ENCODE measurements at regions not wholly inside any gene's neighbourhood (a gene's known extent, or its start where the extent isn't known, plus 50 kb on each side); places are given as distances from the start of the nearest gene placed in this dataset.

DNA sequence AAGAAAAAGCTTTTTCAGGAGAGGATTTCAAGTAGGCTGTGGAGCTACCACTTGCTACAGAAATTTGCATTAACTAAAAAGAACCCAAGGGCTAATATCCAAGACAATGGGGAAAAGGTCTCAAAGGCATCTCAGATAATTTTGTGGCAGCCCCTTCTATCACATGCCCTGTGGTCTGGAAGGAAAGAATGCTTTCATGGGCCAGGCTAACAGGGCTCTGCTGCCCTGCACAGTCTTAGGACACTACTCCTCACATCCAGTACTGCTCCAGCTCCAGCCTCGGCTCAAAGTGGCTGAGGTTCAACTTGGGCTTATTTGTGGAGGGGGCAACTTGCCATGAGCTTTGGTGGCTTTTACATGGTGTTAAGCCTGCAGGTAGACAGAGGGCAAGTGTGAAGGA, 1150.3 kb downstream of the CNTNAP5 start:
- H3K9me3 Mint-ChIP-seq (ENCODE audit: unreplicated experiment) = peaks cover 11% of the 10 kb centered on the region
- TF ChIP-seq, protein P1, sequence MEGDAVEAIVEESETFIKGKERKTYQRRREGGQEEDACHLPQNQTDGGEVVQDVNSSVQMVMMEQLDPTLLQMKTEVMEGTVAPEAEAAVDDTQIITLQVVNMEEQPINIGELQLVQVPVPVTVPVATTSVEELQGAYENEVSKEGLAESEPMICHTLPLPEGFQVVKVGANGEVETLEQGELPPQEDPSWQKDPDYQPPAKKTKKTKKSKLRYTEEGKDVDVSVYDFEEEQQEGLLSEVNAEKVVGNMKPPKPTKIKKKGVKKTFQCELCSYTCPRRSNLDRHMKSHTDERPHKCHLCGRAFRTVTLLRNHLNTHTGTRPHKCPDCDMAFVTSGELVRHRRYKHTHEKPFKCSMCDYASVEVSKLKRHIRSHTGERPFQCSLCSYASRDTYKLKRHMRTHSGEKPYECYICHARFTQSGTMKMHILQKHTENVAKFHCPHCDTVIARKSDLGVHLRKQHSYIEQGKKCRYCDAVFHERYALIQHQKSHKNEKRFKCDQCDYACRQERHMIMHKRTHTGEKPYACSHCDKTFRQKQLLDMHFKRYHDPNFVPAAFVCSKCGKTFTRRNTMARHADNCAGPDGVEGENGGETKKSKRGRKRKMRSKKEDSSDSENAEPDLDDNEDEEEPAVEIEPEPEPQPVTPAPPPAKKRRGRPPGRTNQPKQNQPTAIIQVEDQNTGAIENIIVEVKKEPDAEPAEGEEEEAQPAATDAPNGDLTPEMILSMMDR (IDR thresholded peaks at IDR 0.05) = no peak
- H3K36me3 Mint-ChIP-seq (ENCODE audit: unreplicated experiment) = no peaks in the 10 kb centered on the region
- H3K27me3 Mint-ChIP-seq (ENCODE audit: unreplicated experiment) = no peaks in the 10 kb centered on the region
- H3K4me1 Mint-ChIP-seq (ENCODE audit: unreplicated experiment) = no peaks in the 10 kb centered on the region
- H3K4me3 Mint-ChIP-seq (ENCODE audit: unreplicated experiment) = no peak overlapping the region
- no peak for DNase-seq (ENCODE audit: extremely low spot score, unreplicated experiment)
- no peak overlapping the region for H3K27ac Mint-ChIP-seq (ENCODE audit: unreplicated experiment)

DNA sequence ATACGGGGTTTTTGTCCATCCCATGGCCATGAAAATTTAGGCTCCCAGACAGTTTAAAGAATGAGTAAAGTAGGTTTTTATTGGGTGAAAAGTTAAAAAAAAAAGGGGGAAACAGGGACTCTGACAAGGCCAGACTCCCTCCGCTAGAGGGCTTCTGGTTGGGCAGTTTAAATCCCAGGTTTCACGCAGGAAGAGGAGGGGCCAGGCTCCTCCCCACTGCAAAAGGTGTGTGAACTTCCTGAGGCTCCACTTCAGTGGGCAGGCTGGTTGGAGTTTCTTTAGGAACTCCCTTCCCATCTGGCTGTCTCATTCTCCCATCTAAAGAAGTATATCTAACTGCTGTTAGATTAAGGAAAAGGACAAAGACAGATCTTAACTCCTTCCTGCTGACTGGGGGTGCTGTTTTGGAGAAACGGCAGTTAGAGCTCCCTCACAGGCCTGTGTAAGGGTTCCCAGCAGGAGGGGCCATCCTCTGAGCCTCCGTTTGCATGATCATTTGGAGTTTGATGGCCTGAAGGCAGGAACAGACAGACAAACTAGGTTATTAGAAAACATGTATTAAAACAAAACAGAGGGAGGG, 1160.7 kb downstream of the CNTNAP5 start:
- TF ChIP-seq, protein P1 (IDR thresholded peaks at IDR 0.05) = no peak
- no peak for DNase-seq (ENCODE audit: extremely low spot score, unreplicated experiment)
- no peaks in the 10 kb centered on the region for H3K36me3 Mint-ChIP-seq (ENCODE audit: unreplicated experiment)
- H3K4me3 Mint-ChIP-seq (ENCODE audit: unreplicated experiment) = no peak overlapping the region
- no peaks in the 10 kb centered on the region for H3K27me3 Mint-ChIP-seq (ENCODE audit: unreplicated experiment)
- H3K27ac Mint-ChIP-seq (ENCODE audit: unreplicated experiment) = no peak overlapping the region
- H3K4me1 Mint-ChIP-seq (ENCODE audit: unreplicated experiment) = no peaks in the 10 kb centered on the region
- H3K9me3 Mint-ChIP-seq (ENCODE audit: unreplicated experiment) = peaks cover 25% of the 10 kb centered on the region

DNA sequence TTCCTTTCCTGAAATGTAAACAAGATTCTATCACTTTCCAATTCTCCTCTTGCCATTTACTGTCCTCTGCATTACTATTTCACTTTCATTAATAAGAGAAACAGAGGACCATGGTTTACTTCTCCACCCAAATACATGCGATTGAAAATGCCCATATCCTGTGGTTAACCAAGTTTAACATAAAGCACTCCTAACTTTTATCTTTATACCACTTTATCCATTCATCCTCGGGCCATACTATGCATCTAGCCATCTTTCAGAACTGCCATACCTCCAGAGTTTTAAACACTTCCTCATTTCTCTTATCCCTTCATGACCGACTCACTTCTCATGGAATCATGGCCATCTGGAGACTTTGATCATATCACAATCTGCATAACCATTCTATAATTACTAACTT, 1182.3 kb downstream of the CNTNAP5 start:
- Mint-ChIP-seq H3K4me1 (ENCODE audit: unreplicated experiment) (no peaks in the 10 kb centered on the region), H3K4me3 (ENCODE audit: unreplicated experiment) (no peak overlapping the region)
- TF ChIP-seq, protein P1 (IDR thresholded peaks at IDR 0.05) = no peak

DNA sequence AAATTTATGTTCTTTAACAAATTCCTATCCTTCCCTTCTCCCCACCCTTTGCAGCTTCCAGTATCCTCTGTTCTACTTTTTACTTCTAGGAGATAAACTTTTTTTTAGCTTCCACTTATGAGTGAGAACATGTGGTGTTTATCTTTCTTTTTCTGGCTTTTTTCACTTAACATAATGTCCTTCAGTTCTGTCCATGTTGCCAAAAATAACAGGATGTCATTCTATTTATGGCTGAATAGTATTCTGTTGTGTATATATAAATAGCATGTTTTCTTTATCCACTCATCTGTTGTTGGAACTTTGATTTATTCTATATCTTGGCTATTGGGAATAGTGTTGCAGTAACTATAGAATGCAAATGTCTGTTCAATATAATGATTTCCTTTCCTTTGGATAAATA, 1191.2 kb downstream of the CNTNAP5 start:
- Mint-ChIP-seq H3K36me3 (ENCODE audit: unreplicated experiment) (no peaks in the 10 kb centered on the region), H3K4me1 (ENCODE audit: unreplicated experiment) (no peaks in the 10 kb centered on the region), H3K27me3 (ENCODE audit: unreplicated experiment) (no peaks in the 10 kb centered on the region), H3K9me3 (ENCODE audit: unreplicated experiment) (peaks cover 63% of the 10 kb centered on the region), H3K27ac (ENCODE audit: unreplicated experiment) (no peak overlapping the region), H3K4me3 (ENCODE audit: unreplicated experiment) (no peak overlapping the region)
- DNase-seq (ENCODE audit: extremely low spot score, unreplicated experiment) = no peak
- TF ChIP-seq, protein P1 (IDR thresholded peaks at IDR 0.05) = no peak

More for the DNA sequence above, 1182.3 kb downstream of the CNTNAP5 start:
- Mint-ChIP-seq H3K36me3 (ENCODE audit: unreplicated experiment) (no peaks in the 10 kb centered on the region), H3K27ac (ENCODE audit: unreplicated experiment) (no peak overlapping the region), H3K9me3 (ENCODE audit: unreplicated experiment) (peaks cover 11% of the 10 kb centered on the region), H3K27me3 (ENCODE audit: unreplicated experiment) (no peaks in the 10 kb centered on the region)
- no peak for DNase-seq (ENCODE audit: extremely low spot score, unreplicated experiment)

DNA sequence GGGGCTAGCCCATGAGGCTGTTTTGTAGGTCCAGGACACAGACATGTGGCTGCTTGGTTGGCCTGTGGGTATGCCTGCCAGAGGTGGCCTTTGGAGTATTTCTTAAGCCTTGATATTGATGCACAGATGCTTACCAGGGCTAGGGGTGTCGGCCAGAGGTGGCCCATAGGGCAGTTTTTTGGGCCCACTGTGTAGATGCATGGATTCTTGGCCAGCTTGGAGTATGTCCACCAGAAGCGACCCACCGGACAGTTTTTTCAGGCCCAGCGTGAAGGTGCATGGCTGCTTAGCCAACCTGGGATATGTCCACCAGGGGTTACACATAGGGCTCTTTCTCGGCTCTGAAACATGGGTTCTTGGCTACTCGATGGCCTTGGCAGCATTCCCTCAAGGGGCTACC, 1199.1 kb downstream of the CNTNAP5 start:
- no peaks in the 10 kb centered on the region for H3K36me3 Mint-ChIP-seq (ENCODE audit: unreplicated experiment)
- H3K27me3 Mint-ChIP-seq (ENCODE audit: unreplicated experiment) = no peaks in the 10 kb centered on the region
- no peak overlapping the region for H3K4me3 Mint-ChIP-seq (ENCODE audit: unreplicated experiment)
- no peak overlapping the region for H3K27ac Mint-ChIP-seq (ENCODE audit: unreplicated experiment)
- TF ChIP-seq, protein P1 (IDR thresholded peaks at IDR 0.05) = no peak
- no peaks in the 10 kb centered on the region for H3K4me1 Mint-ChIP-seq (ENCODE audit: unreplicated experiment)
- peaks cover 52% of the 10 kb centered on the region for H3K9me3 Mint-ChIP-seq (ENCODE audit: unreplicated experiment)
- DNase-seq (ENCODE audit: extremely low spot score, unreplicated experiment) = no peak

Data from osteocyte (in vitro differentiated cells).